HEK293 (cell line): ENCODE measurements at regions not wholly inside any gene's neighbourhood (a gene's known extent, or its start where the extent isn't known, plus 50 kb on each side); places are given as distances from the start of the nearest gene placed in this dataset.

Experiments used
- CTCF ChIA-PET: fragments of 350-600 bp; formaldehyde crosslinking; extraction: SDS; loops from one replicate; lab custom pipeline; 2021; ENCODE audit warnings: antibody characterized with exemption; lab: Yijun Ruan, JAX
- POLR2A ChIA-PET: fragments of 300-600 bp; formaldehyde crosslinking; extraction: SDS; loops from one replicate; lab custom pipeline; 2020; ENCODE audit warnings: antibody characterized with exemption, inconsistent platforms; lab: Yijun Ruan, JAX
- H3K27ac ChIP-seq: fragments of 200-500 bp; sonication (Bioruptor generic); 2 replicates; pipeline ENCODE4 v1.5.1; 2014; ENCODE audit warnings: low read depth, low read length, control low read depth, inconsistent platforms; ENCODE audit errors: extremely low read depth
- H3K36me3 ChIP-seq, 2 experiments: fragments of 200-500 bp in 1 of 2; sonication (Bioruptor generic) in 1 of 2; 1 replicate in 1 of 2; 2 replicates in 1 of 2; pipeline ENCODE4 v1.5.1; 2014 to 2017; ENCODE audit warnings: inconsistent platforms in 2 of 2, low read length in 2 of 2; ENCODE audit not compliant: control insufficient read depth in 2 of 2, insufficient read depth in 1 of 2
- H3K4me1 ChIP-seq: fragments of 200-500 bp; sonication (Bioruptor generic); 2 replicates; pipeline ENCODE4 v1.5.1; 2014; ENCODE audit warnings: mild to moderate bottlenecking, low read length, inconsistent platforms; ENCODE audit not compliant: control insufficient read depth, insufficient read depth
- H3K4me3 ChIP-seq: 2 replicates; pipeline ENCODE4 v1.5.1; 2011; ENCODE audit warnings: low read depth, mild to moderate bottlenecking, control low read depth, low read length, moderate library complexity
- H3K9me3 ChIP-seq: fragments of 200-500 bp; sonication (Bioruptor generic); 2 replicates; pipeline ENCODE4 v1.5.1; 2014; ENCODE audit warnings: low read depth, low read length, inconsistent platforms; ENCODE audit not compliant: control insufficient read depth, insufficient read depth
- BCL11B ChIP-seq: fragments of 450-650 bp; formaldehyde crosslinking; IDR thresholded peaks from 2 replicates; pipeline ENCODE4 v1.5.1; 2016; ENCODE audit warnings: low read depth, missing biosample characterization, missing genetic modification characterization
- KLF7 ChIP-seq: fragments of 450-650 bp; formaldehyde crosslinking; IDR thresholded peaks from 2 replicates; pipeline ENCODE4 v1.5.1; 2016; ENCODE audit warnings: missing biosample characterization, missing genetic modification characterization, borderline replicate concordance
- OVOL3 ChIP-seq: fragments of 450-650 bp; formaldehyde crosslinking; IDR thresholded peaks from 2 replicates; pipeline ENCODE4 v1.5.1; 2016; ENCODE audit warnings: missing biosample characterization, missing genetic modification characterization
- REST ChIP-seq: fragments of 450-650 bp; formaldehyde crosslinking; IDR thresholded peaks from 2 replicates; pipeline ENCODE4 v1.5.1; 2016; ENCODE audit warnings: missing biosample characterization, missing genetic modification characterization
- SP7 ChIP-seq: fragments of 450-650 bp; formaldehyde crosslinking; IDR thresholded peaks from 2 replicates; pipeline ENCODE4 v1.5.1; 2016; ENCODE audit warnings: missing biosample characterization, missing genetic modification characterization
- ZBTB10 ChIP-seq: fragments of 450-650 bp; formaldehyde crosslinking; IDR thresholded peaks from 2 replicates; pipeline ENCODE4 v1.5.1; 2016; ENCODE audit warnings: missing biosample characterization, missing genetic modification characterization
- ZBTB20 ChIP-seq: fragments of 450-650 bp; formaldehyde crosslinking; IDR thresholded peaks from 2 replicates; pipeline ENCODE4 v1.5.1; 2016; ENCODE audit warnings: missing biosample characterization, missing genetic modification characterization
- ZBTB49 ChIP-seq: fragments of 450-650 bp; formaldehyde crosslinking; IDR thresholded peaks from 2 replicates; pipeline ENCODE4 v1.5.1; 2016; ENCODE audit warnings: missing biosample characterization, missing genetic modification characterization, low read depth
- ZNF16 ChIP-seq: fragments of 450-650 bp; formaldehyde crosslinking; IDR thresholded peaks from 2 replicates; pipeline ENCODE4 v1.5.1; 2016; ENCODE audit warnings: low read depth, missing biosample characterization, missing genetic modification characterization
- ZNF175 ChIP-seq: fragments of 450-650 bp; formaldehyde crosslinking; IDR thresholded peaks from 2 replicates; pipeline ENCODE4 v1.5.1; 2016; ENCODE audit warnings: missing biosample characterization, missing genetic modification characterization
- ZNF19 ChIP-seq: fragments of 450-650 bp; formaldehyde crosslinking; IDR thresholded peaks from 2 replicates; pipeline ENCODE4; 2016; ENCODE audit warnings: missing biosample characterization, missing genetic modification characterization, low read depth
- ZNF37A ChIP-seq: fragments of 450-650 bp; IDR thresholded peaks from 2 replicates; pipeline ENCODE4 v1.5.1; 2018; ENCODE audit warnings: missing biosample characterization, missing genetic modification characterization
- TF ChIP-seq, protein P1 (sequence below): fragments of 450-650 bp; formaldehyde crosslinking; IDR thresholded peaks from 2 replicates; pipeline ENCODE4 v1.5.1; 2016; ENCODE audit warnings: missing biosample characterization, missing genetic modification characterization
- TF ChIP-seq, protein P2 (sequence below): fragments of 450-650 bp; formaldehyde crosslinking; conservative IDR thresholded peaks from 2 replicates; pipeline ENCODE4 v1.5.1; 2016; ENCODE audit warnings: low read depth, missing biosample characterization, missing genetic modification characterization

DNA sequence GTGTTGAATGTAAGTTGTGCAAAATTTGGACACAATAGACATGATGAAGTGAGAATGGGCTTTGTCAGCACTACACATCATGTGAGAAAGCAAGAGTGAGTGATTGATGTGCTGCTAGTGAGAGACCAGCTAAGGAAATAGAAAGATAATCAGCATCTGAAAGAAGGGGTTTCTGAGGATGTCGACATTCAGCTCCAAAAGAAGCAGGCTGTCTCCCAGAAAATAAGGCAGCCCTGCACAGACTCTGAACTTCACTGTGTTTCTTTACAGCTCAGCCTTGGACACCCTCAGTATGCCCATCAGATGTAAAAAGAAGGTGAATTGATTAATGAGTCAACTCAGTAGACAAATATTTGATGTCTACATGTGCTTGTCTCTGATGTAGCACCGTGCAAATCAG lies 80.8 kb upstream of the ADCY2 start (continued):
- TF ChIP-seq, protein P1, sequence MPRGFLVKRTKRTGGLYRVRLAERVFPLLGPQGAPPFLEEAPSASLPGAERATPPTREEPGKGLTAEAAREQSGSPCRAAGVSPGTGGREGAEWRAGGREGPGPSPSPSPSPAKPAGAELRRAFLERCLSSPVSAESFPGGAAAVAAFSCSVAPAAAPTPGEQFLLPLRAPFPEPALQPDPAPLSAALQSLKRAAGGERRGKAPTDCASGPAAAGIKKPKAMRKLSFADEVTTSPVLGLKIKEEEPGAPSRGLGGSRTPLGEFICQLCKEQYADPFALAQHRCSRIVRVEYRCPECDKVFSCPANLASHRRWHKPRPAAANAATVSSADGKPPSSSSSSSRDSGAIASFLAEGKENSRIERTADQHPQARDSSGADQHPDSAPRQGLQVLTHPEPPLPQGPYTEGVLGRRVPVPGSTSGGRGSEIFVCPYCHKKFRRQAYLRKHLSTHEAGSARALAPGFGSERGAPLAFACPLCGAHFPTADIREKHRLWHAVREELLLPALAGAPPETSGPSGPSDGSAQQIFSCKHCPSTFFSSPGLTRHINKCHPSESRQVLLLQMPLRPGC (tag by site-specific recombination), result no peak
- no peak for TF ChIP-seq KLF7 (tag by site-specific recombination)
- no peak for TF ChIP-seq REST (tag by site-specific recombination)
- TF ChIP-seq ZNF37A (tag by site-specific recombination), result no peak
- no peak for TF ChIP-seq SP7 (tag by site-specific recombination)

DNA sequence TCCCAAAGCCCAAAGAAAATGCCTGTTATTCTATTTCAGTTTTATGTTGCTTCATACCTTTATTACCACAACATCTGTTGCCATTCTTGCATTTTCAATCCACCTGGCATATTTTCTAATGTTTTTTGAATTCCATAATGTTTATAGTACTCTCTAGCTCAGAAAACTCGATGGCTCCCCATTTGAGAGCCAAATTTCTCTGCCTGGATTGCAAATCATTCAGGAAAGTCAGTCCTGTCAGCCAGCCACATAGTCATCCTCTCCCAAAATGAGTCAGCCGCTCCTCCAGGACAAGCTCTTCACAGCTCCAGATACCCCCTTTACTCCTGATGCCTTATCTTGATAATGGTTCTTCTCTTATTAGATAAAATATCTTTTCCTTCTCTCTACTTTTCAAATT lies 78.2 kb upstream of the ADCY2 start:
- no peak for TF ChIP-seq ZBTB20 (tag by site-specific recombination)
- TF ChIP-seq BCL11B (tag by site-specific recombination), result no peak
- TF ChIP-seq ZBTB10 (tag by site-specific recombination), result no peak
- no peak for TF ChIP-seq ZNF175
- TF ChIP-seq OVOL3, result no peak
- TF ChIP-seq ZNF19 (tag by site-specific recombination), result no peak
- TF ChIP-seq ZNF16 (tag by site-specific recombination), result no peak
- TF ChIP-seq ZNF37A (tag by site-specific recombination), result no peak
- no peak for TF ChIP-seq ZBTB49
- TF ChIP-seq, protein P2, sequence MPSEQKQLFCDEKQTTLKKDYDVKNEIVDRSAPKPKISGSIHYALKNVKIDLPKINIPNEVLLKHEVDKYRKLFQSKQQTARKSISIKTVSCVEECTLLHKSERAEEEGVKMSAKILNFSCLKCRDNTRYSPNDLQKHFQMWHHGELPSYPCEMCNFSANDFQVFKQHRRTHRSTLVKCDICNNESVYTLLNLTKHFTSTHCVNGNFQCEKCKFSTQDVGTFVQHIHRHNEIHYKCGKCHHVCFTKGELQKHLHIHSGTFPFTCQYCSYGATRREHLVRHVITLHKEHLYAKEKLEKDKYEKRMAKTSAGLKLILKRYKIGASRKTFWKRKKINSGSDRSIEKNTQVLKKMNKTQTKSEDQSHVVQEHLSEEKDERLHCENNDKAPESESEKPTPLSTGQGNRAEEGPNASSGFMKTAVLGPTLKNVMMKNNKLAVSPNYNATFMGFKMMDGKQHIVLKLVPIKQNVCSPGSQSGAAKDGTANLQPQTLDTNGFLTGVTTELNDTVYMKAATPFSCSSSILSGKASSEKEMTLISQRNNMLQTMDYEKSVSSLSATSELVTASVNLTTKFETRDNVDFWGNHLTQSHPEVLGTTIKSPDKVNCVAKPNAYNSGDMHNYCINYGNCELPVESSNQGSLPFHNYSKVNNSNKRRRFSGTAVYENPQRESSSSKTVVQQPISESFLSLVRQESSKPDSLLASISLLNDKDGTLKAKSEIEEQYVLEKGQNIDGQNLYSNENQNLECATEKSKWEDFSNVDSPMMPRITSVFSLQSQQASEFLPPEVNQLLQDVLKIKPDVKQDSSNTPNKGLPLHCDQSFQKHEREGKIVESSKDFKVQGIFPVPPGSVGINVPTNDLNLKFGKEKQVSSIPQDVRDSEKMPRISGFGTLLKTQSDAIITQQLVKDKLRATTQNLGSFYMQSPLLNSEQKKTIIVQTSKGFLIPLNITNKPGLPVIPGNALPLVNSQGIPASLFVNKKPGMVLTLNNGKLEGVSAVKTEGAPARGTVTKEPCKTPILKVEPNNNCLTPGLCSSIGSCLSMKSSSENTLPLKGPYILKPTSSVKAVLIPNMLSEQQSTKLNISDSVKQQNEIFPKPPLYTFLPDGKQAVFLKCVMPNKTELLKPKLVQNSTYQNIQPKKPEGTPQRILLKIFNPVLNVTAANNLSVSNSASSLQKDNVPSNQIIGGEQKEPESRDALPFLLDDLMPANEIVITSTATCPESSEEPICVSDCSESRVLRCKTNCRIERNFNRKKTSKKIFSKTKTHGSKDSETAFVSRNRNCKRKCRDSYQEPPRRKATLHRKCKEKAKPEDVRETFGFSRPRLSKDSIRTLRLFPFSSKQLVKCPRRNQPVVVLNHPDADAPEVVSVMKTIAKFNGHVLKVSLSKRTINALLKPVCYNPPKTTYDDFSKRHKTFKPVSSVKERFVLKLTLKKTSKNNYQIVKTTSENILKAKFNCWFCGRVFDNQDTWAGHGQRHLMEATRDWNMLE (tag by site-specific recombination), result no peak
- TF ChIP-seq, all 188 proteins: peak for 0
- Histone ChIP-seq H3K4me1 (no peaks in the 10 kb centered on the region), H3K4me3 (no peak overlapping the region), H3K27ac (no peak overlapping the region), H3K9me3 (no peaks in the 10 kb centered on the region), H3K36me3 (no peaks in the 10 kb centered on the region)
- CTCF ChIA-PET, result interaction anchor here (1.6 kb wide), 1 partner anchor 57 kb away, joined by 7 read pairs; no protein-coding TSS in a partner anchor
- POLR2A ChIA-PET, result no interaction called here
